ENCODE measurements at regions not wholly inside any gene's neighbourhood (a gene's known extent, or its start where the extent isn't known, plus 50 kb on each side); places are given as distances from the start of the nearest gene placed in this dataset.

- TF ChIP-seq MYBL2 (CRISPR knock-in tag; IDR thresholded peaks at IDR 0.05) (no peak), IRF1 (CRISPR knock-in tag; IDR thresholded peaks at IDR 0.05) (no peak), SMAD4 (CRISPR knock-in tag; IDR thresholded peaks at IDR 0.05) (no peak), NR2C2 (CRISPR knock-in tag; IDR thresholded peaks at IDR 0.05) (no peak), RELA (CRISPR knock-in tag; IDR thresholded peaks at IDR 0.05; ENCODE audit: borderline replicate concordance) (no peak), ZNF532 (CRISPR knock-in tag; IDR thresholded peaks at IDR 0.05; ENCODE audit: borderline replicate concordance) (no peak)
Measured at GRCh38 chr5:5751987-5752386, 329.5 kb downstream of the ICE1 start (continued).

GRCh38 chr5:5751498-5751897 is 329.0 kb downstream of the ICE1 start:
- H3K9me3 Mint-ChIP-seq, result peaks cover 9% of the 10 kb centered on the region
- DNase-seq (ENCODE audit: low spot score) (no peak), ATAC-seq (no peak)
- H3K4me1 Mint-ChIP-seq, result peaks cover 8% of the 10 kb centered on the region
- H3K36me3 Mint-ChIP-seq, result peaks cover 4% of the 10 kb centered on the region; the same call in 1 of the 2 replicates
- no peak overlapping the region for H3K27ac Mint-ChIP-seq
- H3K27me3 Mint-ChIP-seq (ENCODE audit: low read depth), result no peaks in the 10 kb centered on the region
- ChIA-PET CTCF (no interaction called here), POLR2A (no interaction called here)
- TF ChIP-seq FOXJ3 (CRISPR knock-in tag; IDR thresholded peaks at IDR 0.05; ENCODE audit: borderline replicate concordance), result no peak
- TF ChIP-seq TP53 (CRISPR knock-in tag; IDR thresholded peaks at IDR 0.05), result no peak
- no peak for TF ChIP-seq ZNF263 (CRISPR knock-in tag; IDR thresholded peaks at IDR 0.05; ENCODE audit: low read depth)
- no peak for TF ChIP-seq SMAD4 (CRISPR knock-in tag; IDR thresholded peaks at IDR 0.05)
- no peak for TF ChIP-seq ELF4 (CRISPR knock-in tag; IDR thresholded peaks at IDR 0.05; ENCODE audit: low read depth)
- no peak for TF ChIP-seq USF1 (CRISPR knock-in tag; IDR thresholded peaks at IDR 0.05)
- TF ChIP-seq CBFB (CRISPR knock-in tag; IDR thresholded peaks at IDR 0.05; ENCODE audit: low read depth), result no peak
- no peak for TF ChIP-seq NR1H2 (CRISPR knock-in tag; IDR thresholded peaks at IDR 0.05)
- H3K4me3 Mint-ChIP-seq, result no peak overlapping the region

- ChIA-PET CTCF (no interaction called here), POLR2A (no interaction called here)
- peaks cover 3% of the 10 kb centered on the region for H3K27me3 Mint-ChIP-seq (ENCODE audit: low read depth)
- no peak overlapping the region for H3K27ac Mint-ChIP-seq
- TF ChIP-seq ZNF512 (CRISPR knock-in tag; IDR thresholded peaks at IDR 0.05; ENCODE audit: borderline replicate concordance) (0 out of 2 replicates have a peak, but pooled peaks have one; percentile 70), ATF6 (CRISPR knock-in tag; IDR thresholded peaks at IDR 0.05) (no peak), ZSCAN18 (CRISPR knock-in tag; IDR thresholded peaks at IDR 0.05) (no peak), FOXP1 (CRISPR knock-in tag; IDR thresholded peaks at IDR 0.05; ENCODE audit: borderline replicate concordance) (no peak), MAX (CRISPR knock-in tag; IDR thresholded peaks at IDR 0.05) (no peak), NR3C1 (CRISPR knock-in tag; conservative IDR thresholded peaks at IDR 0.05; ENCODE audit: low read depth) (no peak), ZMAT4 (CRISPR knock-in tag; IDR thresholded peaks at IDR 0.05) (no peak), ZNF416 (CRISPR knock-in tag; IDR thresholded peaks at IDR 0.05) (no peak)
- H3K4me3 Mint-ChIP-seq, result no peak overlapping the region
- H3K9me3 Mint-ChIP-seq, result peaks cover 47% of the 10 kb centered on the region
- ATAC-seq (no peak), DNase-seq (ENCODE audit: low spot score) (no peak)
- H3K36me3 Mint-ChIP-seq, result peaks cover 36% of the 10 kb centered on the region
- peaks cover 6% of the 10 kb centered on the region for H3K4me1 Mint-ChIP-seq
Measured at GRCh38 chr5:5741418-5741817, 318.9 kb downstream of the ICE1 start.
